NCI-H2029 (cell line): ENCODE measurements at regions not wholly inside any gene's neighbourhood (a gene's known extent, or its start where the extent isn't known, plus 50 kb on each side); places are given as distances from the start of the nearest gene placed in this dataset.
"Not testable (repeated sequence)": the region's sequence is repeated elsewhere in the genome, so short reads cannot be mapped to it uniquely, and the experiment has no call there.

Source experiments
- DNase-seq: peaks from one replicate; lab custom pipeline; 2025; lab: John Stamatoyannopoulos, UW

DNA sequence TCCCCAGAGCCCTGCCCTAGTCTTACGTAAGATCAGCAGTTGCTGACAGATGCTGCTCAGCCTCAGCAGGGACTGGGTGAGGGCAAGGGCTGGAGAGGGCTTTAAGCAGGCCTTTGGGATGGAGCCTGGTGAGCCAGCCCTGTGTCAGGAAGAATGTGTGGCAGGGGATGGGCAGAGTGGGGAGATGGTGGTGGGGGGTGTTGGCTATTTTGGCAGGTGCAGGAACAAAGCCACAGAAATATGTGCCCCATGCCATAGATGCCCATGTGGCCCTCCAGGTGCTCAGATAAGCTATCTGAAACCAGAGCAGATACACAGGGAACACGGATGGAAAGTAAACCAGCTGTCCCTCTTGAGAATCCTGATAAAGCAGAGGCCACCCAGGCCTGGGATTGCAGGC lies 1325.0 kb downstream of the UQCRFS1 start:
- DNase-seq, result no peak

DNA sequence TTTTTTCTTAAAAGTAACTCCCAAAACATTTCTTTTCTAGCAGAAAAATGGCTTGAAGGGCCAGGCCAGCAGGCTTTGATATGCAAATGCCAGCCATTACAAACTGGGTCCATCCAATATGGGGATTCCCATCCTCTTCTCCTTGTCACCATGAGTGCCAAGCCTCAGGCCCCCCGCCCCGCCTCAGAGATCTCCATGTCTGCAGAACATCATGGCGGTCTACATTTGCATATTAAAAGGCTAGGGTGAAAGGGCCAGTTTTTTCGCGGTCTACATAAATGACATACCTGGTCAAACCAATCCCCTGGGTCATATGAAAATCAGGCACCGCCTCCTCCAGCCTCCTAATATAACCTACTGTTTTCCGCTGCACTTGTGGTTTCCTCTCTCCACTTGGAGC lies 1327.6 kb downstream of the UQCRFS1 start:
- no peak for DNase-seq

DNA sequence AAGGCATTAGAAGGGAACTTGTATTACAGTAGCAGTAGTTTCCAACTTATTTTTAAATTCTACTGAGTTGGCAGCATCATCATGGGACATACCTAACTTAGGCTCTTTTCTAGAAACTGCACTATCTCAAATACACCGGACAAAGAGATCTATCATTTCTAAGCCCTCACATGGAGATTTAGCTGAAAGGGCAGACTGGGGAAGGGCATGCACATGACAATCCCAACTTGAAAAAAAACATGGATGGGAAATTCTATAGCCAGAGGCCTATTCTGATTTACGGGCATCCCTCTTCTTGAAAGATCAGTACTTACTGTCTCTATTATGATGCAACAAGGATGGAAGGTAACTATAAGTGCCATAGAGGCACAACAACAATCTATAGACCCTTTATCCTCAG lies 1328.6 kb downstream of the UQCRFS1 start:
- no peak for DNase-seq

DNA sequence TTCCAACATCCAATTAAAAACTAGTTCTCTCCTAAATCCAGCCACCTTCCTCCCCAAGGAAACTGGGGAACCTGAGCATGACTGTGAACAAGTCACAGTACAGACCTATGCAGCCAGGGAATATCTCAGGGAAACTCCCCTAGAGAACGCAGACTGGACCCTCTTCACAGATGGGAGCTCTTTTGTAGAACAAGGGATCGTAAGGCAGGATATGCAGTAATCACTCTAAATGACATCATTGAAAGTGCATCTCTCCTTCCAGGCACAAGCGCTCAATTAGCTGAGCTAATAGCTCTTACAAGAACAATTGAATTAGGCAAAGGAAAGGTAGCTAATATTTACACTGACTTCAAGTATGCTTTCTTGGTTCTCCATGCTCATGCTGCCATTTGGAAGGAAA lies 1331.7 kb downstream of the UQCRFS1 start:
- DNase-seq, result no peak

DNA sequence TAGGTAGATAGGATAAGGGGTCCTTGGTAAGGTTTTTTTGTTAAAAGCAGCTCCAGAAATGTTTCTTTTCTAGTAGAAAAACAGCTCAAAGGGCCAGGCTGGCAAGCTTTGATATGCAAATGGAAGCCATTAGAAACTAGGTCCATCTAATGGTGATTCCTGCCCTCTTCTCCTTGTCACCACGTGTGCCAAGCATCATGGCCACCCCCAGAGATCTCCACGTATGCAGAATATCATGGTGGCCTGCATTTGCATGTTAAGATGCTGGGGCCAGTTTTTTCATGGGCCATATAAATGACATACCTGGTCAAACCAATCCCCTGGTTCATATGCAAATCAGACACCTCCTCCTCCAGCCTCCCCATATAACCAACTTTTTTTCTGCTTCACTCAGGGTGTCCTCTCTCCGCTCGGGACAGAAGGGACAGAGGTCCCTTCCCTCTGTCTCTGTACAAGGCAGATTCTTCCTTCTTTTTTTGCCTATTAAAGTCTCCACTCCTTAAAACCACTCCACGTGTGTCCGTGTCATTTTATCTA lies 1335.9 kb downstream of the UQCRFS1 start:
- no peak for DNase-seq

DNA sequence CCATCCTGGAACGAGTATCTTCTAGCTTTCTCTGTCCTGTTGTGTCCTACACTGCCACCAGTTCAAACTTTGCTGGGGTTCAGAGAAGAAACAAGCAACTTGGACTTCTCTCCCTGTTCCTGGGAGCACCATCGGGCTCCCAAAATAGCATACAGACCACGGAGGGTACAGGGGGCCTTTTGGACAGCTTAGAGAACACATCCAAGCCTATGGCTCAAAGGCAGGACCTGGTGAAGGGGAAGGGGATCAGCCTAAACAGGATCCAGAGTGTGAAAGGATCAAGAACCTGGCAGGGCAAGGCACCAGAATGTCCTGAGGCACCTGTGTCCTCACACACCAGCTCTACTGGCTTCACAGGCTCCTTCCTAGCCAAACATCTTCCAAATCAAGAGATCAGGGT lies 1336.5 kb downstream of the UQCRFS1 start:
- no peak for DNase-seq

DNA sequence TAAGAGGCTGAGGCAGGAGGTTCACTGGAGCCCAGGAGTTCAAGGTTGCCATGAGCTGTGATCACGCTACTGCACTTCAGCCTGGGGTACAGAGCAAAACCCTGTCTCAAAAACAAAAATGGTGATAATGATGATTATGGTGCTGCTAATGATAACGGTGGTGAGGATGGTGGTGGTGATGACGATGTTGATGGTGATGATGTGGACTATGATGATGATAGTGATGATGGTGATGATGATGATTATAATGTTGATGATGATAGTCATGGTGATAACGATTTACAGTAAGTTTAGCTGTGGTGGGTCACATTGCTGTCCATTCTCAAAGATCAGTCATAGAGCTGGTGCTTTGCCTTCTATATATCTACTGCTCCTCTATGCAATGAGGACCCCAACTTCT lies 1340.6 kb downstream of the UQCRFS1 start:
- DNase-seq, result no peak

DNA sequence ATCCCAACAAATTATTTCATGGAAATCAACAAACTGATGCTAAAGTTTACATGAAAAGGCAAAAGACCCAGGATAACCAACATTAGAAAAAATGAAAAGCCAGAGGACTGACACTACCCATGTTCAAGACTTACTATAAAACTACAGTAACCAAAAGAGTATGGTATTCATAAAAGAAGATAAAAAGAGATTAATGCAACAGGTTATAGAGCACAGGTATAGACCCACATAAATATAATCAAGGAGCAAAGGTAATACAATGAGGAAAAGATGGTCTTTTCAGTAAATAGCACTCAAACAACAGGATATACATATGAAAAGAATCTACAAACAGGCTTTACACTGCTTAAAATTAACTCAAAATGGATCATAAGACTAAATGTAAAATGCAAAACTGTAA lies 1342.7 kb downstream of the UQCRFS1 start:
- no peak for DNase-seq

DNA sequence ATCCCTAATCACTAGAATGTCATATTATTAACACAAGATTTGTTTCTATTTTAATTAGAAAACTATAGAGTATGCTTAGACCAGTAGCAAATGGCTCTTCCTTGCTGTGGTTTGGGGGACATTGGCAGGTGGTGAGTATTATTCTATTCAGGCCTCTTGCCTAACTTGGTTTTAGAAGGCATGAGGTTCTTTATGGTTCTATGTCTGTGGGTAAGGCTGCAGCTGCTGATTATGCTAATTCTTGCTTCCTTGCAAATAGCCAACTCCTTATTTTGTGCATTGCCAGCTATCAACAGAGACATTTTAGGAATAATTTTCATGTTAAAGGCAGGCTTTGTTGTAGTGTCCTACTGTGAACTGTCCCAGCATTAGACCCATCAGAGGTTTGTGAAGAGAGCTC lies 1344.9 kb downstream of the UQCRFS1 start:
- no peak for DNase-seq

DNA sequence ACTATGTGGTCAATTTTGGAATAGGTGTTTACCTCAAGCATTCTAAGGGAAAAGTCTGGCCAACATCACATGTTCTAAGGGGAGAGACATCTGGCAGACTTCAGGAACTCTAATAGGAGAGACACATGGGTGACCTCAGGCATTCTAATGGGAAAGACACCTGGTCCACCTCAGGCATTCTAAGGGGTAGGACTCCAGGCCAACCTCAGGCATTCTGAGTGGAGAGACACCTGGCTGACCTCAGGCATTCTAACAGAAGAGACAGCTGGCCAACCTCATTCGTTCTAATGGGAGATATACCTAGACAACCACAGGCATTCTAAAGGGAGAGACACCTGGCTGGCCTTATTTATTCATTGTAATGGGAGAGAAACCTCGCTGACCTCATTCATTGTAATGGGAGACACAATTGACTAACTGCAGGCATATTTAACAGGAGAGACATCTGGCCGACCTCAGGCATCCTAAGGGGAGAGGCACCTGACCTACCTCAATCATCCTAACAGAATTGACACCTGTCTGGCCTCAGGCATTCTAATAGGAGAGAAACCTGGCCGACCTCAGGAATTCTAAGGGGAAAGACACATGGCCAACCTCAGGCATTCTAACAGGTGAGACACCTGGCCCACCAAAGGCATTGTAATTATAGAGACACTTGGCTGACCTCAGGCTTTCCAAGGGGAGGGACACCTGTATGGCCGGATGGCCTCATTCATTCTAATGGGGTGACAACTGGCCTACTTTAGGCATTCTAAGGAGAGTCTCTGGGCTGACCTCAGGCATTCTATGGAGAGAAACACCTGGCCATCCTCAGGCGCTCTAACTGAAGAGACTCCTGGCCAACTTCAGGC lies 1346.8 kb downstream of the UQCRFS1 start:
- no peak for DNase-seq

DNA sequence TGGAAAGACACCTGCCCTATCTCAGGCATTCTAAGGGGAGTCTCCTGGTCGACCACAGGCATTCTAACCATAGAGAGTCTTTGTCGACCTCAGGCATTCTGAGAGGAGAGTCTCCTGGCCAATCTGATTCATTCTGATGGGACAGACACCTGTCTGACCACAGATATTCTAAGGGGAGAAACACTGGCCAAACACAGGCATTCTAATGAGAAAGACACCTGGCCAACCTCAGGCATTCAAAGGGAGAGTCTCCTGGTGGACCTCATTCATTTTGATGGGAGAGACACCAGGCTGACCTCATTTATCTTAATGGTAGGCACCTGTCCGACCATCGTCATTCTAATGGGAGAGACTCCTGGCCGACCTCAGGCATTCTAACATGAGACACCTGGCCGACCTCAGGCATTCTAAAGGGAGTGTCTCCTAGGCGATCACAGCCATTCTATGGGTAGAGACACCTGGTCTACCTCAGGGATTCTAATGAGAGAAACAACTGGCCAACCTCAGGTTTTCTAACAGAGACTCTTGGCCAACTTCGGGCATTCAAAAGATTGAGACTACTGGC lies 1351.5 kb downstream of the UQCRFS1 start:
- DNase-seq, result no peak

DNA sequence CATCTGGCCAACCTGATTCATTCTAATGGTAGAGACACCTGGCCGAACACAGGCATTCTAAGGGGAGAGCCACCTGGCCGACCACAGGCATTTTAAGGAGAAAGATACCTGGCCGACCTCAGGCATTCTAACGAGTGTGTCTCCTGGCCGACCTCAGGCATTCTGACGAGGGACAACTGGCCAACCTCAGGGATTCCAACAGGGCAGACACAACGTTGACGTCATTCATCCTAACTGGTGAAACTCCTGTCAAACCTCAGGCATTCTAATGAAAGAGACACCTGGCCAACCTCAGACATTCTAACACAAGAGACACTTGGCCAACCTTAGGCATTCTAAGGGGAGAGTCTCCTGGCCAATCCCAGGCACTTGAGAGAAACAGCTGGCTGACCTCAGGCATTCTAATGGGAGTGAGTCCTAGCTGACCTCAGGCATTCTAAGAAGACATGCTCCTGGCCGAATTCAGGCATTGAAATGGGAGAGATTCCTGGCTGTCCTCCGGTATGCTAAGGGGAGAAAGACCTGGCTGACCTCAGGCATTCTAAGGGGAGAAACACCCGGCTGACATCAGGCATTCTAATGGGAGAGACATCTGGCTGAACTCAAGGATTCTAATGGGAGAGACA lies 1352.5 kb downstream of the UQCRFS1 start:
- no peak for DNase-seq

DNA sequence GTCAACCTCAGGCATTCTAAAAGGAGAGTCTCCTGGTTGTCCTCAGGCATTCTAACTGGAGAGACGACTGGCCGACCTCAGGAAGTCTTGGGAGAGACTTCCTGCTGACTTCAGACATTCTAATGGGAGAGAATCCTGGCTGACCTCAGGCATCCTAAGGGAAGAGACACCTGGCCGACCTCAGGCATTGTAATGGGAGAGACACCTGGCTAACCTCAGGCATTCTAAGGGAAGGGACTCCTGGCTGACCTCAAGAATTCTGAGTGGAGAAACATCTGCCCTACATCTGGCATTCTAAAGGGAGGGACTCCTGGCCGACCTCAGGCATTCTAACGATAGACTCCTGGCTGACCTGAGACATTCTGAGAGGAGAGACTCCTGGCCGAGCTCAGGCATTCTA lies 1353.3 kb downstream of the UQCRFS1 start:
- DNase-seq, result no peak

DNA sequence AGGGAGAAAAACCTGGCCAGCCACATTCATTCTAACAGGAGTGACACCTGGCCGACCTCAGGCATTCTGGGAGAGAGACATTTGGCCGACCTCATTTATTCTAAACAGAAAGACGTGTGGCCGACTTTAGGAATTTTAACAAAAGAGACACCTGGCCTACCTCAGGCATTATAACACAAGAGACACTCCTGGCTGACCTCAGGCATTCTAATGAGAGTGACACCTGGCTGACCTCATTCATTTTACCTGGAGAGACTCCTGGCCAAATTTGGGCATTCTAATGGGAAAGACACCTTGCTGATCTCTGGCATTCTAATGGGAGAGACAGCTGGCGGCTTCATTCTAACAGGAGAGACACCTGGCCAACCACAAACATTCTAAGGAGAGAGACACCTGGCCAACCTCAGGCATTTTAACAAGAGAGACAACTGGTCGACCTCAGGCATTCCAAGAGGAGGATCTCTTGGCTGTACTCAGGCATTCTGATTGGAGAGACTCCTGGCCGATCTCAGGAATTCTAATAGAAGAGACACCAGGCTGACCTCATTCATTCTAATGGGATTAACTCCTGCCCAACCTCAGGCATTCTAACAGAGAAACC lies 1353.9 kb downstream of the UQCRFS1 start:
- peak; percentile 38 for DNase-seq

DNA sequence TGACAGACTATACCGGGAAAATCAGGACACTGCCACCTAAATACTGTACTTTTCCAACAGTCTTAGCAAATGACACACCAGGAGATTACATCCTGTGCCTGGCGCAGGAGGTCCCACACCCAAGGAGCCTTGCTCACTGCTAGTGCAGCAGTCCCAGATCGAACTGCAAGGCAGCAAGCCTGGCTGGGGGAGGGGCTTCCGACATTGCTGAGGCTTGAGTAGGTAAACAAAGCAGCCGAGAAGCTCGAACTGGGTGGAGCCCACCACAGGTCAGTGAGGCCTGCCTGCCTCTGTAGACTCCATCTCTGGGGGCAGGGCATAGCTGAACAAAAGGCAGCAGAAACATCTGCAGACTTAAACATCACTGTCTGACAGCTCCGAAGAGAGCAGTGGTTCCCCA lies 1360.0 kb downstream of the UQCRFS1 start:
- not testable (repeated sequence) for DNase-seq

DNA sequence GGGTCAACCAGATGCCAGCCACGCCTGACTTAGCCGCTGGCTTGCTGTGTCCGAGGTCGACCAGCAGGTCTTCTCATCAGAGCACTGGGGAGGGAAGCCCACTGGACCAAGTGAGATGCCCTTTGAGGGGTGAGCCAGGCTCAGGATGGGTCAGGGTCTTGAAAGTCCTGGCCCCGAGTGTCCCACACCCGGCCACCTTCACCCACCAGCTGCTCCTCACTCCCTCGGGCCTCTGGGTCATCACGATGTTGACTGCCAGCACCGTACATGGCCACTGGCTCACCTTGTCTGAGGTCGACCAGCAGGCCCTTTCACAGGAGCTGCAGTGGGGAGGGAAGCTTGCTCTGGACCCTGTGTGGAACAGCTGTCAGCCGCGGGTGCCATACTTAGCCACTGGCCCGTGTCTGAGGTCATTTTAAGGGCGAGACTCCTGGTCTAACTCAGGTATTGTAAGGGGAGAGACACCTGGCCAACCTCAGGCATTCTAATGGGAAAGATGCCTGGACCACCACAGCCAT lies 1361.3 kb downstream of the UQCRFS1 start:
- DNase-seq, result no peak

DNA sequence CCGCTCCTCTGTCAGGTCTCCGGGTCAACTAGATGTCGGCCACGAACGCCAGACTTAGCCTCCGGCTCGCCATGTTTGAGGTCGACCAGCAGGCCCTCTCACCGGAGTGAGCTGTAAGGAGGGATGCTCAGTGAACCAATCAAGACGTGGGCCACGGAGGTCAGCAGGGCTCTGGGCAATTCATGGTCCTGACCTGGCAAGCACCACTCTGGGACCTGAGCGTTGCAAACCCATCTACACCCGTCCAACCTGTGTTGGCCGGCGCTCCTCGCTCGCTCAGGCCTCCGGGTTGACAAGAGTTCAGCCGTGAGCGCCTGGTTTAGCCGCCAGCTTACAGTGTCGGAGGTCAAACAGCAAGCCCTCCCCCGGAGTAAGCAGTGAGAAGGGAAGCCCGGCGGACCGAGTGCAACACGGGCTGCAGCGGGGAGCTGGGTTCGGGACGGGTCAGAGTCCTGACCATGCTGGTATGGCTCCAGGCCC lies 1361.9 kb downstream of the UQCRFS1 start:
- DNase-seq, result no peak

DNA sequence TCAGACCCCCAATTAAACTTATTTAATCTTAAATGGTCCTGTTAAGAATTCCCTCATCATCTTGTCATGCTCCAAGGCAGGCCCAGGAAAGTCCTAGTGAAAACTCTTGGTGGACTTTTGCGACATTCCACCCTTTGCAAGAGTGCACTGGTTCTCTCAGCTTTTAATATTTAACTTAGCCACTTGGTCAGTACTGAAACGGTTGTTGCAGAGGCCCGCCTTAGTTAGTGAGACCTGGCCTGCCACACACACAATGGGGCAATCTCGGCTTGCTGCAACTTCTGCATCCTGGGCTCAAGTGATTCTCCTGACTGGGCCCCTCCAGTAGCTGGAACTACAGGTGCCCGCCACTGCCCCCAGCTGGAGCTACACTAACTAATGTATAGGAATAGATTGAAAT lies 1366.0 kb downstream of the UQCRFS1 start:
- DNase-seq, result no peak

DNA sequence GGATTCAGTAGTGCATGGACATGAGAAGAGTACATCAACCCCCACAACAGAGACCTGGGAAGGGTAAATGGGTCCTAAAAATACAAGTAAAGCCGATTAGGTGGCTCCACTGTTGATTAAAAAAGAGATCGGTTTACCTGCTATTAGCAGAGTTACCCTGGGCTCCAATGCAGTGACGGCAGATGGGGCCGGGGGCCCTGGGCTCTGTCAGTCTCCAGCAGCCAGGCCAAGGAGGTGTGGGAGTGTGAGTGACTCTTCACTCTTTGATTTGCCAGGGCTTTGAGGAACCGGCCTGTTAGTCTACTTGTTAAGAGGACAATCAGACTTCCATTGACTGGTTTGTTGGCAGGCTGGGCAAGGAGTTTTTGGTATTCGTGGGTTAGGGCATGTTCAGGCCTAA lies 1368.7 kb downstream of the UQCRFS1 start:
- no peak for DNase-seq

DNA sequence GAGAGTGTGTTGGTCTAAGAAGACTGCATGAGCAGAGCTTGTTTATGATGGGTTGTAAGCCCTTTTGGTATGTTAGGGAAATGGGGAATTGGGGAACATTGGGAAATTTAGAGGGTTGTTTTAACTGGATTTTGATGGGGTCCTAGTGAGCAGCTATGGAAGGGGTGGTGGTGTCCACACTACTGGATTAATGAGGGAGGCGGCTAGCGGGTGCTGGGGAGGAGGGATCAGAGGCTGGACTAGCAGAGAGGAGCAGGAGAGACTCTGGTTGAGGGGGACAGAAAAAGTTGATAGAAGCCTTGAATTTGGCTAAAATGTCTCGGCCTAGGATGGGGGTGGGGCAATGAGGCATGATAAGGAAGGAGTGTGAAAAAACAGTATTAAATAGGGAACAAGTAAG lies 1369.1 kb downstream of the UQCRFS1 start:
- no peak for DNase-seq

DNA sequence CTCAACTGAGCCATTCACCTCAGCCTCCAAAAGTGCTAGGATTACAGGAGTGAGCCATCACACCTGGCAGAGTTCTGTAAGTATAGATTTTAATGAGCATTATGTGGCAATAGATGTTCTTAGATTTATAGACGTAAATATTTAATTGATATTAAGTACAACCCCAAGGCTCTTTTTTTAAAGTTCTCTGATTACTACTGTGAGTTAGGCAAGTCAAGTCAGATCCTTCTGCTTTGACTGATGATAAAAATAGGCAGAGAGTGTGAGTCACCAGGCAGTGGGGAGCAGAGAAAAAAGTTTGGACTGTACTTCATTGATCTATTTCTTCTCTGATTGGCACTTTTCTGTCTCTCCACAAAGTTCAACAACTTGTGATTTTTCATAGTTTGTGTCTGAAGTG lies 1379.9 kb downstream of the UQCRFS1 start:
- no peak for DNase-seq

DNA sequence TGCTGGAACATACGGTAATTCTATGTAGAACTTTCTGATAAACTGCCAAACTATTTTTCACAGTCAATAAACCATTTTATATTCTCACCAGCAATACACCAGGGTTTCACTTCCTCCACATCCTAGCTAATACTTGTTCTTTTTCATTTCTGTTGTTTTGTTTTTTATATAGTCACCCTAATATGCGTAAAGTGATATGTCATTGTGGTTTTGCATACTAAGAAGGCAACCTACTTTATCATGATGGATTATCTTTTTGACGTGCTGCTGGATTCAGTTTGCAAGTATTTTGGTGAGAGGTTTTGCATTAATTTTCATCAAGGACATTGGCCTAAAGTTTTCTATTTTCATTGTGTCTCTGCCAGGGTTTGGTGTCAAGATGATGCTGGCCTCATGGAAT lies 1384.1 kb downstream of the UQCRFS1 start:
- no peak for DNase-seq
